ENCODE measurements at regions not wholly inside any gene's neighbourhood (a gene's known extent, or its start where the extent isn't known, plus 50 kb on each side); places are given as distances from the start of the nearest gene placed in this dataset.

GRCh38 chr5:162888268-162888667 lies 549.1 kb upstream of the CCNG1 start:
- Histone ChIP-seq H3K27me3 (no peaks in the 10 kb centered on the region), H3K9me3 (ENCODE audit: low read depth) (no peaks in the 10 kb centered on the region), H3K9me2 (replicated peaks; ENCODE audit: insufficient read depth) (no peaks in the 10 kb centered on the region), H2AFZ (no peak overlapping the region), H3K79me2 (no peaks in the 10 kb centered on the region), H4K20me1 (ENCODE audit: insufficient read depth, poor library complexity, severe bottlenecking) (no peaks in the 10 kb centered on the region), H3K4me1 (ENCODE audit: insufficient read depth) (no peaks in the 10 kb centered on the region), H3K27ac (no peak overlapping the region), H3K4me3 (no peak overlapping the region), H3K4me2 (no peak overlapping the region), H3K36me3 (replicated peaks; ENCODE audit: insufficient read depth, low read depth) (no peaks in the 10 kb centered on the region)
- 86% methylated on average over 2 of the region's 2 CpGs for WGBS (ENCODE audit: low lambda C conversion rate, missing lambda C conversion rate)
- TF ChIP-seq CTCF (IDR thresholded peaks at IDR 0.05; ENCODE audit: poor library complexity) (no peak), EZH2 (IDR thresholded peaks at IDR 0.05; ENCODE audit: borderline replicate concordance) (no peak), EZH2phosphoT487 (IDR thresholded peaks at IDR 0.05; ENCODE audit: low read depth, severe bottlenecking, unreplicated experiment) (no peak)
- no peak for DNase-seq (ENCODE audit: low spot score)

- Histone ChIP-seq H3K4me3 (no peak overlapping the region), H3K79me2 (no peaks in the 10 kb centered on the region), H4K20me1 (ENCODE audit: insufficient read depth, poor library complexity, severe bottlenecking) (no peaks in the 10 kb centered on the region), H3K4me1 (ENCODE audit: insufficient read depth) (no peaks in the 10 kb centered on the region), H3K4me2 (no peak overlapping the region), H3K9me3 (ENCODE audit: low read depth) (no peaks in the 10 kb centered on the region), H3K36me3 (replicated peaks; ENCODE audit: insufficient read depth, low read depth) (no peaks in the 10 kb centered on the region), H2AFZ (no peak overlapping the region), H3K27me3 (no peaks in the 10 kb centered on the region), H3K9me2 (replicated peaks; ENCODE audit: insufficient read depth) (no peaks in the 10 kb centered on the region), H3K27ac (no peak overlapping the region)
- TF ChIP-seq EZH2 (IDR thresholded peaks at IDR 0.05; ENCODE audit: borderline replicate concordance) (no peak), CTCF (IDR thresholded peaks at IDR 0.05; ENCODE audit: poor library complexity) (no peak), EZH2phosphoT487 (IDR thresholded peaks at IDR 0.05; ENCODE audit: low read depth, severe bottlenecking, unreplicated experiment) (no peak)
- WGBS (ENCODE audit: low lambda C conversion rate, missing lambda C conversion rate), result 83% methylated on average over 2 of the region's 2 CpGs
- DNase-seq (ENCODE audit: low spot score), result no peak
Observed at GRCh38 chr5:162911873-162912272, 525.5 kb upstream of the CCNG1 start.

GRCh38 chr5:162916368-162916767 lies 521.0 kb upstream of the CCNG1 start:
- H3K36me3 ChIP-seq (replicated peaks; ENCODE audit: insufficient read depth, low read depth), result no peaks in the 10 kb centered on the region
- no peaks in the 10 kb centered on the region for H3K27me3 ChIP-seq
- no peak overlapping the region for H3K4me2 ChIP-seq
- H3K9me3 ChIP-seq (ENCODE audit: low read depth), result no peaks in the 10 kb centered on the region
- H3K9me2 ChIP-seq (replicated peaks; ENCODE audit: insufficient read depth), result no peaks in the 10 kb centered on the region
- no peak overlapping the region for H3K4me3 ChIP-seq
- no peaks in the 10 kb centered on the region for H3K79me2 ChIP-seq
- no peak for DNase-seq (ENCODE audit: low spot score)
- H2AFZ ChIP-seq, result no peak overlapping the region
- no peak overlapping the region for H3K27ac ChIP-seq
- H3K4me1 ChIP-seq (ENCODE audit: insufficient read depth), result no peaks in the 10 kb centered on the region
- H4K20me1 ChIP-seq (ENCODE audit: insufficient read depth, poor library complexity, severe bottlenecking), result no peaks in the 10 kb centered on the region
- TF ChIP-seq EZH2phosphoT487 (IDR thresholded peaks at IDR 0.05; ENCODE audit: low read depth, severe bottlenecking, unreplicated experiment), result no peak
- TF ChIP-seq EZH2 (IDR thresholded peaks at IDR 0.05; ENCODE audit: borderline replicate concordance), result no peak
- TF ChIP-seq CTCF (IDR thresholded peaks at IDR 0.05; ENCODE audit: poor library complexity), result no peak
- WGBS (ENCODE audit: low lambda C conversion rate, missing lambda C conversion rate), result 82% methylated on average over 2 of the region's 2 CpGs

GRCh38 chr5:162929104-162929503 lies 508.3 kb upstream of the CCNG1 start:
- no peaks in the 10 kb centered on the region for H4K20me1 ChIP-seq (ENCODE audit: insufficient read depth, poor library complexity, severe bottlenecking)
- no peak overlapping the region for H3K4me3 ChIP-seq
- no peaks in the 10 kb centered on the region for H3K9me2 ChIP-seq (replicated peaks; ENCODE audit: insufficient read depth)
- H2AFZ ChIP-seq, result no peak overlapping the region
- no peaks in the 10 kb centered on the region for H3K4me1 ChIP-seq (ENCODE audit: insufficient read depth)
- WGBS (ENCODE audit: low lambda C conversion rate, missing lambda C conversion rate), result 83% methylated on average over 2 of the region's 2 CpGs
- no peak overlapping the region for H3K27ac ChIP-seq
- no peaks in the 10 kb centered on the region for H3K79me2 ChIP-seq
- no peaks in the 10 kb centered on the region for H3K36me3 ChIP-seq (replicated peaks; ENCODE audit: insufficient read depth, low read depth)
- H3K9me3 ChIP-seq (ENCODE audit: low read depth), result peaks cover 2% of the 10 kb centered on the region
- DNase-seq (ENCODE audit: low spot score), result no peak
- TF ChIP-seq CTCF (IDR thresholded peaks at IDR 0.05; ENCODE audit: poor library complexity) (no peak), EZH2phosphoT487 (IDR thresholded peaks at IDR 0.05; ENCODE audit: low read depth, severe bottlenecking, unreplicated experiment) (no peak), EZH2 (IDR thresholded peaks at IDR 0.05; ENCODE audit: borderline replicate concordance) (no peak)
- no peaks in the 10 kb centered on the region for H3K27me3 ChIP-seq
- no peak overlapping the region for H3K4me2 ChIP-seq
